ENCODE measurements at regions not wholly inside any gene's neighbourhood (a gene's known extent, or its start where the extent isn't known, plus 50 kb on each side); places are given as distances from the start of the nearest gene placed in this dataset.

DNA sequence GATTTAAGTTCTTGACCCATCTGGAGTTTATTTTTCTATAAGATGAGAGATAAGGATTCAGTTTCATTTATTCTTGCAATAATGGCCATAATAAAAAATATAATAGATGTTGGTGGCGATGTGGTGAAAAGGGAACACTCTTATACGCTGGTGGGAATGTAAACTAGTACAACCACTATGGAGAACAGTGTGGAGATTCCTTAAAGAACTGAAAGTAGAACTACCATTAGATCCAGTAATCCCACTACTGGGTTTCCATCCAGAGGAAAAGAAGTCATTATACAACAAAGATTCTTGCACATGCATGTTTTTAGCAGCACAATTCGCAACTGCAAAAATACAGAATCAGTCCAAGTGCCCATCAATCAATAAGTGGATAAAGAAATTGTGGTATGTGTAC lies 1040.5 kb upstream of the GYPC start:
- Histone ChIP-seq H3K4me3 (replicated peaks in 1 of 3) (no peak overlapping the region), H3K27me3 (no peaks in the 10 kb centered on the region), H3K9me3 (no peaks in the 10 kb centered on the region), H3K27ac (no peak overlapping the region), H3K36me3 (no peaks in the 10 kb centered on the region), H3K4me1 (no peaks in the 10 kb centered on the region)
- DNase-seq = no peak
- TF ChIP-seq, protein P1, sequence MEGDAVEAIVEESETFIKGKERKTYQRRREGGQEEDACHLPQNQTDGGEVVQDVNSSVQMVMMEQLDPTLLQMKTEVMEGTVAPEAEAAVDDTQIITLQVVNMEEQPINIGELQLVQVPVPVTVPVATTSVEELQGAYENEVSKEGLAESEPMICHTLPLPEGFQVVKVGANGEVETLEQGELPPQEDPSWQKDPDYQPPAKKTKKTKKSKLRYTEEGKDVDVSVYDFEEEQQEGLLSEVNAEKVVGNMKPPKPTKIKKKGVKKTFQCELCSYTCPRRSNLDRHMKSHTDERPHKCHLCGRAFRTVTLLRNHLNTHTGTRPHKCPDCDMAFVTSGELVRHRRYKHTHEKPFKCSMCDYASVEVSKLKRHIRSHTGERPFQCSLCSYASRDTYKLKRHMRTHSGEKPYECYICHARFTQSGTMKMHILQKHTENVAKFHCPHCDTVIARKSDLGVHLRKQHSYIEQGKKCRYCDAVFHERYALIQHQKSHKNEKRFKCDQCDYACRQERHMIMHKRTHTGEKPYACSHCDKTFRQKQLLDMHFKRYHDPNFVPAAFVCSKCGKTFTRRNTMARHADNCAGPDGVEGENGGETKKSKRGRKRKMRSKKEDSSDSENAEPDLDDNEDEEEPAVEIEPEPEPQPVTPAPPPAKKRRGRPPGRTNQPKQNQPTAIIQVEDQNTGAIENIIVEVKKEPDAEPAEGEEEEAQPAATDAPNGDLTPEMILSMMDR (IDR thresholded peaks at IDR 0.05) = no peak
- TF ChIP-seq POLR2A (IDR thresholded peaks at IDR 0.05) = no peak
- intact Hi-C loops (cut with DNase I) = no loop called here
- WGBS, 2 donors = 88% methylated on average over 3 of the region's 3 CpGs

DNA sequence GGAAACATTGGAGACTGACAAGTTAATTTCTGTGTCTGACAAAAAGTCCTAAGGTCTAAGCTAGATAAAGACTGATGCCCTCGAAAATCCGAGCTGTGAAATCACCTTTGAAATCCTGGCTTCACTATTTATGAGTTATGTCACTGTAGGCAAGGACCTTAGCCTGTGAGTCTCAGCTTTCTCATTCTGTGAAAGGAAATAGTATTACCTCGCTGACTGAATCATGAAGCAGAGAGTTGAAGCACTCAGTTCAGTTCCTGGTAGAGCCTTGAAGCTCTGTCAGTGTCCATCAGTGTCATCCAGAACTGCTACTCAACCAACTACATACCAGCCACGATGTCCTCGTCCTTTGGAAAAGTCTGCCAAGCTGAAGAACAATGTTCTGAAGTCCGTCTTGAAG lies 1025.6 kb upstream of the GYPC start:
- Histone ChIP-seq H3K9me3 (no peaks in the 10 kb centered on the region), H3K4me3 (replicated peaks in 1 of 3) (no peak overlapping the region), H3K27me3 (no peaks in the 10 kb centered on the region), H3K36me3 (no peaks in the 10 kb centered on the region), H3K27ac (no peak overlapping the region), H3K4me1 (no peaks in the 10 kb centered on the region)
- WGBS, 2 donors = 64 to 86% methylated on average over 6 of the region's 6 CpGs
- intact Hi-C loops (cut with DNase I) = no loop called here
- TF ChIP-seq, protein P1 (IDR thresholded peaks at IDR 0.05) = no peak
- TF ChIP-seq POLR2A (IDR thresholded peaks at IDR 0.05) = no peak
- no peak for DNase-seq

DNA sequence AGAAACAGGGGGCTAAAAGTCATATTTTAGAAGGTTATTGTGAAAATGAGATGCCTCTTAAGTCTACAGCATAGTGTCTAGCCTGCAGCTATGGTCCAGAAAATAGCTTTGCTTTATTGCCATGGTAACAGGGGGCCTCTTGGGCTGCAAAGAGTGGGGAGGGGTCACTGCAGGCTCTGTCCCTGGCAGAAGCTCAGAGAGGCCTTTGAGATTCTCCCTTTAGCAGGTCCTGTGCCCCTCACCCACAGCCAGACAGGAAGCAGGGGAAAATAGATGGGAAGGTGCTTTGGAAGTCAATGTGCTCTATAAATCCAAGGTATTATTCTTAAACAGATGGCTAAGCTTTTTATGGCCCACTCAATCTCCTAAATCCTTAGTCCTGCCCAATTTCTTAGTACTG lies 1021.3 kb upstream of the GYPC start:
- no peaks in the 10 kb centered on the region for H3K36me3 ChIP-seq
- intact Hi-C loops (cut with DNase I) = no loop called here
- TF ChIP-seq, protein P1 (IDR thresholded peaks at IDR 0.05) = no peak
- no peak for TF ChIP-seq POLR2A (IDR thresholded peaks at IDR 0.05)
- H3K4me3 ChIP-seq (replicated peaks in 1 of 3) = no peak overlapping the region
- no peak overlapping the region for H3K27ac ChIP-seq
- no peak for DNase-seq
- no peaks in the 10 kb centered on the region for H3K9me3 ChIP-seq
- no peaks in the 10 kb centered on the region for H3K4me1 ChIP-seq
- H3K27me3 ChIP-seq = no peaks in the 10 kb centered on the region

DNA sequence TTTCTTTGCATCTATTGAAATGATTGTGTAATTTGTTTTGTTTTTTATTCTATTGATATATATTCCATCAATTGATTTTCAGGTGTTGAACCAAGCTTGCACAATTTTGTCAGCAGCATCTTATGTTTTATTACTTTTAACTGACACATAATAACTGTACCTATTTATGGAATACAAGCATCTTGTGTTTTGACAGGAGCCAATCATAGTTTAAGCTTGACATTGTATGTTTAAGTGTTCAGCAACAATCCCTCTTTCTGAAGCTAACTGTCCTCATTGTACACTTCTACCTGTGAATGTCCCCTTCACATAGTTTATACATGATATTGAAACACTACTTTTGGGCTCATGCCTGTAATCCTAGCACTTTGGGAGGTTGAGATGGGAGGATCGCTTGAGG lies 1017.6 kb upstream of the GYPC start:
- no peak overlapping the region for H3K4me3 ChIP-seq (replicated peaks in 1 of 3)
- DNase-seq = no peak
- no peak overlapping the region for H3K27ac ChIP-seq
- no peaks in the 10 kb centered on the region for H3K27me3 ChIP-seq
- H3K9me3 ChIP-seq = no peaks in the 10 kb centered on the region
- no peaks in the 10 kb centered on the region for H3K36me3 ChIP-seq
- WGBS, 2 donors = 89 to 90% methylated on average over 1 of the region's 1 CpG
- TF ChIP-seq, protein P1 (IDR thresholded peaks at IDR 0.05) = no peak
- no peak for TF ChIP-seq POLR2A (IDR thresholded peaks at IDR 0.05)
- no peaks in the 10 kb centered on the region for H3K4me1 ChIP-seq
- intact Hi-C loops (cut with DNase I) = no loop called here

DNA sequence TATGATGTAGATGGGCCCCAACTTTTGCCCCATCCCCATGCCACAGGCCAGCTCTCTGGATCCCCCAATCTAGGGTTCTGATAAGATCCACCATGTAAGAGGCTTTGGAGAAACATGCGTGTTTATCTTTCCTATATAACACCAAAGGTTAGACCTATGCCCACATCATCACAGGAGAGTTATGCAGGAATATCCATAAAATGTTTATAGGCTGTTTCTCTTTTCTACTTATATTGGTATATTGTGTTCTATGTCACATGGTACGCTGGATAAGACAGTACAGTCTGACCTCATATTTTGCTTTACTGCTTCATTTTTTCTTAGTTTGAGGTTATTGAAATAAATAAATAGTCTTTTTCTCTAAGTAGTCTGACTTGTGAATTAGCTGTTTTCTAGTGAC lies 1013.9 kb upstream of the GYPC start:
- no peak for DNase-seq
- no peaks in the 10 kb centered on the region for H3K4me1 ChIP-seq
- no peaks in the 10 kb centered on the region for H3K27me3 ChIP-seq
- no peaks in the 10 kb centered on the region for H3K36me3 ChIP-seq
- H3K27ac ChIP-seq = no peak overlapping the region
- no peaks in the 10 kb centered on the region for H3K9me3 ChIP-seq
- no peak overlapping the region for H3K4me3 ChIP-seq (replicated peaks in 1 of 3)
- TF ChIP-seq POLR2A (IDR thresholded peaks at IDR 0.05) = no peak
- TF ChIP-seq, protein P1 (IDR thresholded peaks at IDR 0.05) = no peak
- intact Hi-C loops (cut with DNase I) = no loop called here
- WGBS, 2 donors = 92 to 93% methylated on average over 2 of the region's 2 CpGs
